ENCODE measurements at regions not wholly inside any gene's neighbourhood (a gene's known extent, or its start where the extent isn't known, plus 50 kb on each side); places are given as distances from the start of the nearest gene placed in this dataset.

DNA sequence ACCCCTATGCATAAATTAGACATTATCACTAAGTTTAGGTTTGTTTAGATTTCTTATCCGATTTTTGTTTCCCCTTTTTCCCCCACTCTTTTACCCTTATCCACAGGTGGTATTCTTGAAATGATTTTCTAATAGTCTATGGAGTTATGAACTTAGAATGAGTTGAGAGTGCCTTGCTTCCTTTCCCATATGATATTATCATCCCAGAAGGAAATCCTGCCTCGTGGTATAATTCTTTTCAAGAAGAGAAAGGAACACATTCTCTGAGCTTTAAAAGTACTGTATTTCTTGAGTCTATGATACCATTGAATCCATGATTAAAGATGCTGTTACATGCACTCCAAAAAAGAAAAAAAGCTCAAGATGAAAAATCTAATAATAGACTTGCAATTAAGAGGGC, 76.9 kb upstream of the ADAMTSL1 start:
- H3K9ac ChIP-seq (ENCODE audit: low read length) = no peak overlapping the region
- no peaks in the 10 kb centered on the region for H3K4me1 ChIP-seq (ENCODE audit: low read length)
- H3K27me3 ChIP-seq (ENCODE audit: low read depth, low read length) = peaks cover 18% of the 10 kb centered on the region
- no peaks in the 10 kb centered on the region for H4K20me1 ChIP-seq (ENCODE audit: insufficient read depth, low read length)
- TF ChIP-seq, protein P1, sequence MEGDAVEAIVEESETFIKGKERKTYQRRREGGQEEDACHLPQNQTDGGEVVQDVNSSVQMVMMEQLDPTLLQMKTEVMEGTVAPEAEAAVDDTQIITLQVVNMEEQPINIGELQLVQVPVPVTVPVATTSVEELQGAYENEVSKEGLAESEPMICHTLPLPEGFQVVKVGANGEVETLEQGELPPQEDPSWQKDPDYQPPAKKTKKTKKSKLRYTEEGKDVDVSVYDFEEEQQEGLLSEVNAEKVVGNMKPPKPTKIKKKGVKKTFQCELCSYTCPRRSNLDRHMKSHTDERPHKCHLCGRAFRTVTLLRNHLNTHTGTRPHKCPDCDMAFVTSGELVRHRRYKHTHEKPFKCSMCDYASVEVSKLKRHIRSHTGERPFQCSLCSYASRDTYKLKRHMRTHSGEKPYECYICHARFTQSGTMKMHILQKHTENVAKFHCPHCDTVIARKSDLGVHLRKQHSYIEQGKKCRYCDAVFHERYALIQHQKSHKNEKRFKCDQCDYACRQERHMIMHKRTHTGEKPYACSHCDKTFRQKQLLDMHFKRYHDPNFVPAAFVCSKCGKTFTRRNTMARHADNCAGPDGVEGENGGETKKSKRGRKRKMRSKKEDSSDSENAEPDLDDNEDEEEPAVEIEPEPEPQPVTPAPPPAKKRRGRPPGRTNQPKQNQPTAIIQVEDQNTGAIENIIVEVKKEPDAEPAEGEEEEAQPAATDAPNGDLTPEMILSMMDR (IDR thresholded peaks at IDR 0.05; ENCODE audit: low read depth, low read length) = no peak
- no peak for TF ChIP-seq EZH2phosphoT487 (IDR thresholded peaks at IDR 0.05; ENCODE audit: low read depth)
- no peaks in the 10 kb centered on the region for H3K9me3 ChIP-seq (ENCODE audit: insufficient read depth, low read length)
- no peak overlapping the region for H3K4me2 ChIP-seq (ENCODE audit: low read length)
- H3K27ac ChIP-seq (ENCODE audit: low read length) = no peak overlapping the region
- H3K79me2 ChIP-seq (ENCODE audit: low read length) = no peaks in the 10 kb centered on the region
- no peak overlapping the region for H3K4me3 ChIP-seq (ENCODE audit: low read length)
- no peaks in the 10 kb centered on the region for H3K36me3 ChIP-seq (replicated peaks; ENCODE audit: low read depth, low read length)
- H2AFZ ChIP-seq (ENCODE audit: low read depth, low read length) = no peak overlapping the region

DNA sequence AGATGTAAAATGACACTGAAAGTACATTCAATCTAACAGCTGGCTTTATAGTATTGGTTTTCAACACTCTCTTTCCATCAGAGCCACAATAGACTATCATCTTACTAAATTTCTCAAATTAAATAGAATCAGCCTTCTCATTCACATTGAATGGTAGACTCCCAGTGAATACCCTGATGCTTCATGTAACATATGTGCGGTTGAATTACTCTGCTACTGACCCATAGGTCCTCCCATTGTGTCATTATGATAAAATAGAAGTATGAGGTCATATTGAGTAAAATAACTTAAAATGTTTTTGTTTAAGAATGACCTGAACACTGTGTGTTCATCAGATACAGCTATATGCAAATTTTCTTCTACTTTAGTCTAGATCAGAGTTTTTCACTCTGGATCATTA, 75.9 kb upstream of the ADAMTSL1 start:
- no peaks in the 10 kb centered on the region for H3K79me2 ChIP-seq (ENCODE audit: low read length)
- H3K36me3 ChIP-seq (replicated peaks; ENCODE audit: low read depth, low read length) = no peaks in the 10 kb centered on the region
- no peaks in the 10 kb centered on the region for H4K20me1 ChIP-seq (ENCODE audit: insufficient read depth, low read length)
- H3K4me1 ChIP-seq (ENCODE audit: low read length) = no peaks in the 10 kb centered on the region
- peaks cover 18% of the 10 kb centered on the region for H3K27me3 ChIP-seq (ENCODE audit: low read depth, low read length)
- TF ChIP-seq, protein P1 (IDR thresholded peaks at IDR 0.05; ENCODE audit: low read depth, low read length) = no peak
- no peak for TF ChIP-seq EZH2phosphoT487 (IDR thresholded peaks at IDR 0.05; ENCODE audit: low read depth)
- no peak overlapping the region for H3K4me2 ChIP-seq (ENCODE audit: low read length)
- H3K27ac ChIP-seq (ENCODE audit: low read length) = no peak overlapping the region
- H3K9me3 ChIP-seq (ENCODE audit: insufficient read depth, low read length) = no peaks in the 10 kb centered on the region
- no peak overlapping the region for H3K4me3 ChIP-seq (ENCODE audit: low read length)
- no peak overlapping the region for H3K9ac ChIP-seq (ENCODE audit: low read length)
- no peak overlapping the region for H2AFZ ChIP-seq (ENCODE audit: low read depth, low read length)

DNA sequence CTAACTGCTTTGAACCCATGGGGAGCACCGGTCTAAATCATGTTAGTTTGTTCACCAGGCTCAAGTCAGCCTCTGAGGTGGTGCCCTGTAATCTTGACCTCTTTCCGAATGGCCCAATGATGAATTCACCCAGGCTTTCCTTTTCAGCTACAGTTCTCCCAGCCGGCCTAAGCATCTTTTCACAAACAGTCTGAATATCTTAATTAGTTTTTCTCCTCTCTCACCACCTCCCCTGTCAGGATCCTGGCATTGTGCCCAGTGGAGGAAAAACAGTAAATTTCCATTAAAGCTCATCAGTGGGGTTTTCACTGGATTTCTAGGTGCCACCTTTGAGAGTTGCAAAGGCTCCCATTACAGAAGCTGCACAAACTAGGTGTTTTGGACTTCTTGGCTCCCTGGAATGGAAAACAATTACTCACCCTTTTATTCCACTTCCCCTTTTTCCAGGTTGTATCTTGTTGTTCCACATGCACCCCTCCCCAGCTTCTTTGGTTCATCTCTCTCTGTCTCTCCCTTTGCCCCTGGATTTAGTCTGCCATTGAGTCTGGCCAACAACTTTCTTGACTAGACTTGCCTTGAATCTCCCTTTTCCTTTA, 69.4 kb upstream of the ADAMTSL1 start:
- Histone ChIP-seq H3K4me3 (ENCODE audit: low read length) (no peak overlapping the region), H3K9me3 (ENCODE audit: insufficient read depth, low read length) (no peaks in the 10 kb centered on the region), H3K27me3 (ENCODE audit: low read depth, low read length) (no peaks in the 10 kb centered on the region), H3K4me2 (ENCODE audit: low read length) (no peak overlapping the region), H3K27ac (ENCODE audit: low read length) (no peak overlapping the region), H3K9ac (ENCODE audit: low read length) (no peak overlapping the region), H2AFZ (ENCODE audit: low read depth, low read length) (no peak overlapping the region), H3K36me3 (replicated peaks; ENCODE audit: low read depth, low read length) (no peaks in the 10 kb centered on the region), H4K20me1 (ENCODE audit: insufficient read depth, low read length) (no peaks in the 10 kb centered on the region), H3K4me1 (ENCODE audit: low read length) (no peaks in the 10 kb centered on the region), H3K79me2 (ENCODE audit: low read length) (no peaks in the 10 kb centered on the region)
- no peak for TF ChIP-seq EZH2phosphoT487 (IDR thresholded peaks at IDR 0.05; ENCODE audit: low read depth)
- TF ChIP-seq, protein P1 (IDR thresholded peaks at IDR 0.05; ENCODE audit: low read depth, low read length) = no peak

DNA sequence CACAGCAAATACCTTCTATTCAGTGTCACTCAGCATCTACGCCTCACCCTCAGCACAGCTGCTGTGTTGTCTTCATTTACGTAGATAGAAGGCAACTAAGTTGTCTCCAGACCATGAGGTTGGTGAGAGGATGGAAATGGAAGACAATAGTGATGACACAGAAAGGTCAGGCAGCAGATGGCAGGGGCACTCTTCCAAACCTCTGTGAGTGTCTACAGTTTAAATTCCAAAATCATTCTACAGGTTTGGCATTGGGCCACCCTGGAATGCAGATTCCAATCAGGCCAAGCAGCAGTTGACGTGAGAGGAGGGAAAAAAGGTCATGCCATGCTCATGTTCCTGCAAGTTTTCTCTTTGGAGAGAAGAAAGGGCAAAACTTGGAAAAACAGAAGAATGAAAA, 68.7 kb upstream of the ADAMTSL1 start:
- no peak overlapping the region for H3K4me2 ChIP-seq (ENCODE audit: low read length)
- H2AFZ ChIP-seq (ENCODE audit: low read depth, low read length) = no peak overlapping the region
- no peak overlapping the region for H3K27ac ChIP-seq (ENCODE audit: low read length)
- no peak overlapping the region for H3K9ac ChIP-seq (ENCODE audit: low read length)
- no peaks in the 10 kb centered on the region for H3K79me2 ChIP-seq (ENCODE audit: low read length)
- H3K4me3 ChIP-seq (ENCODE audit: low read length) = no peak overlapping the region
- H3K4me1 ChIP-seq (ENCODE audit: low read length) = no peaks in the 10 kb centered on the region
- H3K27me3 ChIP-seq (ENCODE audit: low read depth, low read length) = no peaks in the 10 kb centered on the region
- TF ChIP-seq, protein P1 (IDR thresholded peaks at IDR 0.05; ENCODE audit: low read depth, low read length) = no peak
- no peak for TF ChIP-seq EZH2phosphoT487 (IDR thresholded peaks at IDR 0.05; ENCODE audit: low read depth)
- no peaks in the 10 kb centered on the region for H3K36me3 ChIP-seq (replicated peaks; ENCODE audit: low read depth, low read length)
- H4K20me1 ChIP-seq (ENCODE audit: insufficient read depth, low read length) = no peaks in the 10 kb centered on the region
- H3K9me3 ChIP-seq (ENCODE audit: insufficient read depth, low read length) = no peaks in the 10 kb centered on the region
